HFFc6 (cell line): ENCODE measurements at regions not wholly inside any gene's neighbourhood (a gene's known extent, or its start where the extent isn't known, plus 50 kb on each side); places are given as distances from the start of the nearest gene placed in this dataset.

ENCODE experiments used
- DNase-seq: peaks from one replicate; pipeline ENCODE4 v3.0.0-alpha.2; 2018
- H3K27ac Mint-ChIP-seq: 2 replicates; pipeline ENCODE4 v1.8.0; 2020; ENCODE audit warnings: mild to moderate bottlenecking, mixed read lengths
- H3K27me3 Mint-ChIP-seq: 2 replicates; pipeline ENCODE4 v1.8.0; 2021; ENCODE audit warnings: mild to moderate bottlenecking, moderate library complexity, mixed read lengths; ENCODE audit not compliant: insufficient read depth
- H3K36me3 Mint-ChIP-seq: 2 replicates; pipeline ENCODE4 v1.8.0; 2021; ENCODE audit warnings: low read depth, mixed read lengths
- H3K4me1 Mint-ChIP-seq: 2 replicates; pipeline ENCODE4 v1.8.0; 2020; ENCODE audit warnings: low read depth, mixed read lengths
- H3K4me3 Mint-ChIP-seq: 2 replicates; pipeline ENCODE4 v1.8.0; 2020; ENCODE audit warnings: mild to moderate bottlenecking, moderate library complexity, mixed read lengths
- H3K9me3 Mint-ChIP-seq: 2 replicates; pipeline ENCODE4 v1.8.0; 2020; ENCODE audit warnings: mild to moderate bottlenecking, mixed read lengths
- TF ChIP-seq, protein P1 (sequence below): fragments of 200-600 bp; sonication (generic); IDR thresholded peaks from 2 replicates; pipeline ENCODE4 v1.5.0; 2021; ENCODE audit warnings: antibody characterized with exemption, mild to moderate bottlenecking

DNA sequence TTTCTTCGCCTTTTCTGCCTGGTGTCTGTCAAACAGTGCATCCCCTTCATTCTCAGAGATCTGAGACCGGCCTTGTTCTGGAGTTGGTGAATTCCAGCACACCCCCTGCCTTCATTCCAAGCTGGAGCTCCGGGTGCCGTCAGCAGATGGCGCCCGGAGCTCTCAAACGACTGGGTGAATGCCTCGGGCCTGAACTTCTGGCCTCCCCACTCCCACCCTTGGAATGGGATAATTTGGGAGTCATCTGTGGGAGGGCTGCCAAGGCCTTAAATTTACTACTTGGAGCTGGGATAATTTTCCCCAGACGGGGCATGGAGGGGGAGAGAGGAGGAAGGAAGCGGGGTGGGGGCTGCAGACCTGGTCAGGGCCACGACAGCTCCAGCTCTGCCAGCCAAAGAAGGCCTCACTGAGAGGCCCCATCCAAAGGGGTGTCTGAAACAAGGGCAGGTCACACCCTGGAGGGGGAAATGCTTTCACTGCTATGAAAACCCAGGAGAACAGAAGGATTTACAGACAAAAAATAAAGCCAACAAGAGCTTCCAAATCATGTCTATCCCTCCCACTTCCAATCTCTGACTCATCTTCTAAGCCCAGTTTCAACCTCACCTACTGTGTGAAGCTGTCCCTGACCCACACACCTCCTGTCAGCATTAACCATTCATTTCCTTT, 187.9 kb downstream of the OPA1 start:
- H3K4me1 Mint-ChIP-seq = peaks cover 19% of the 10 kb centered on the region
- H3K27ac Mint-ChIP-seq = no peak overlapping the region
- no peaks in the 10 kb centered on the region for H3K9me3 Mint-ChIP-seq
- no peak overlapping the region for H3K4me3 Mint-ChIP-seq
- peaks cover 25% of the 10 kb centered on the region for H3K27me3 Mint-ChIP-seq
- peak; percentile 38 for DNase-seq
- TF ChIP-seq, protein P1, sequence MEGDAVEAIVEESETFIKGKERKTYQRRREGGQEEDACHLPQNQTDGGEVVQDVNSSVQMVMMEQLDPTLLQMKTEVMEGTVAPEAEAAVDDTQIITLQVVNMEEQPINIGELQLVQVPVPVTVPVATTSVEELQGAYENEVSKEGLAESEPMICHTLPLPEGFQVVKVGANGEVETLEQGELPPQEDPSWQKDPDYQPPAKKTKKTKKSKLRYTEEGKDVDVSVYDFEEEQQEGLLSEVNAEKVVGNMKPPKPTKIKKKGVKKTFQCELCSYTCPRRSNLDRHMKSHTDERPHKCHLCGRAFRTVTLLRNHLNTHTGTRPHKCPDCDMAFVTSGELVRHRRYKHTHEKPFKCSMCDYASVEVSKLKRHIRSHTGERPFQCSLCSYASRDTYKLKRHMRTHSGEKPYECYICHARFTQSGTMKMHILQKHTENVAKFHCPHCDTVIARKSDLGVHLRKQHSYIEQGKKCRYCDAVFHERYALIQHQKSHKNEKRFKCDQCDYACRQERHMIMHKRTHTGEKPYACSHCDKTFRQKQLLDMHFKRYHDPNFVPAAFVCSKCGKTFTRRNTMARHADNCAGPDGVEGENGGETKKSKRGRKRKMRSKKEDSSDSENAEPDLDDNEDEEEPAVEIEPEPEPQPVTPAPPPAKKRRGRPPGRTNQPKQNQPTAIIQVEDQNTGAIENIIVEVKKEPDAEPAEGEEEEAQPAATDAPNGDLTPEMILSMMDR = peak; percentile 85
- H3K36me3 Mint-ChIP-seq = no peaks in the 10 kb centered on the region

DNA sequence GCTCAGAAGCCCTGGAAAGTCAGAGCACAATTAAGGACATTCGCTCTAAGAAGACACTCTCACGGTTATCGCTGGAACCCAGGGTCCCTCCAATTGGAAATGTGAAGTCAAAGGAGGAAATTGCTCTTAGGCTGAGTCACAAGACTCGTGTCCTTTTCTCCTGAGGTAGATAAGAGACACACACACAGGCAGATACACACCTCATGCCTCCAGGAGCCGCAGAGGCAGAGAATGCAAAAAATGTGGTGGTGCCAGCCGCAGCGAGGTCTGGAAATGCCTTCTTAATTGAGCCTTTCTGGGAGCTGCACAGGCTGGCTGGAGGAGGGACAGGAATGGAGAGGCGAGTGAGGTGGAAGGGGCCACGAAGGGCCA, 189.3 kb downstream of the OPA1 start:
- no peak overlapping the region for H3K4me3 Mint-ChIP-seq
- H3K36me3 Mint-ChIP-seq = no peaks in the 10 kb centered on the region
- H3K4me1 Mint-ChIP-seq = peaks cover 19% of the 10 kb centered on the region
- no peak for DNase-seq
- H3K9me3 Mint-ChIP-seq = no peaks in the 10 kb centered on the region
- H3K27ac Mint-ChIP-seq = no peak overlapping the region
- TF ChIP-seq, protein P1 = no peak
- peaks cover 28% of the 10 kb centered on the region for H3K27me3 Mint-ChIP-seq

DNA sequence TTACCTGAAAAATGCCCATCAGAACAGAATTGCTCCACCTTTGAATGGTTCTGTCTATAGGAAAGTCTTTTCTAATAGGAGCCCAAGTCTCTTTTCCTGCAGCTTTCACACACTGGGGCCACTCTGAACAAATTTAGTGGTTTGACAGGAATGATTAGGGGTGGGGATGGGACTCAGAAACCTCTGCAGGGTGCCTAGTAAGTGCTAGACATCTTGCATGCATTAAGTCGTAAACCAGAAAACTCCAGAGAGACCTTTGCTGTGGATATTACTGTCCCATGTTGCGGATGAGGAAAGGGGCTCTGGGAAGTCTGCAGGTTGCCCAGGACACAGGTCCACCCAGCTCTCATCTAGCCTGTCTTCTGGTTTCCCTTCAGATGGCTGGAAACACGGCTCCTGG, 189.7 kb downstream of the OPA1 start:
- H3K4me1 Mint-ChIP-seq = peaks cover 19% of the 10 kb centered on the region
- H3K9me3 Mint-ChIP-seq = no peaks in the 10 kb centered on the region
- no peak for DNase-seq
- peaks cover 32% of the 10 kb centered on the region for H3K27me3 Mint-ChIP-seq
- no peaks in the 10 kb centered on the region for H3K36me3 Mint-ChIP-seq
- no peak overlapping the region for H3K27ac Mint-ChIP-seq
- TF ChIP-seq, protein P1 = no peak
- no peak overlapping the region for H3K4me3 Mint-ChIP-seq

DNA sequence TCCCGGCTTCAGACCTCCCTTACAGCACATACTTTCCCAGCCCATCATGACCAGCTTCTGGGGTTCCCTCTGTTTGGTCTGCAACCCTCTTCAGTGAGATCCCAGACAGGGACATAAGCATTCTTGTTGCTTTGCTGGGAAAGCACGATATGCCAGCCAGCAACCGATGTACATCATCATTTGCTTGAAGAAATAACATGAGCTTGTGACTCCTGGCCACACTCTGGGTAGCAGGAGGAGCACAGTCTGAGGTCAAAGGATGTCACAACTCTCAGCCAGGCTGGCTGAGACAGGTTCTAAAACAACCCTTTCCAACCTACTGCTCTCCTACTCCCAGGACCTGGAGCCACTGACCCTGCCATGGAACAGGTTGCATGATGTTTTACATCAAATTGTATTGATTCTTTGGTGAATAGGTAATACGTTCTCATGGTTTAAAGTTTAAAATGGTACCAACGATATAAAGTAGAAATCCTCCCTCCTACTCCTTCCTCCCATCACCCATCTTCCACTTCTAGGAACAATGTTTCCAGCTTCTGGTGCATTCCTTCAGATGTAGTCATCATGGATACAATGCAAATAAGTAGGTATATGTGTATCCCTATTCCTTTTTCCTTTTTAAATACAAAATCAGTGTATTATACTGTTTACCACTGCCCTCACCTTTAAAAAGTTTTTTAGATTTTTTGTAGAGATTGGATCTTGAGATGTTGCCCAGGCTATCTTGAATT, 190.3 kb downstream of the OPA1 start:
- Mint-ChIP-seq H3K27ac (no peak overlapping the region), H3K27me3 (peaks cover 34% of the 10 kb centered on the region)
- no peak for DNase-seq

DNA sequence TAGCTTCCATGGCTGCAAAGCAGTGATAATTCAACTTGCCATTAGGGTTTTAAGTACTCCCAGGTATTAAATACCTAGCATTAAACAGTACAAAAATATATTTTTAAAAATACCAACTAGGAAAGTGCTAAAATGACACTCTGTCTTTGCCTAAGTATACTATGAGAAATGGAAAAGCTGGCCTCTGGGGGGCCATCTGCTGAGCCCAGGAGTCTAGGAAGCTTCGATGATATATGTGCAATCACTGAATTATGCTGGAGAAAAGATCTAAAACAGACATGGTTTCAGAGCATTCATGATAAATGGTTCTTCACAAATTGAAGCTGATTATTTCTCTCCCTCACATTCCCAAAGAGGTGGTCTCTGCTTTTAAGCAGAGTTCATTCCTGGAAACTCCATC, 191.8 kb downstream of the OPA1 start:
- Mint-ChIP-seq H3K27me3 (peaks cover 35% of the 10 kb centered on the region), H3K36me3 (no peaks in the 10 kb centered on the region), H3K4me3 (no peak overlapping the region), H3K4me1 (peaks cover 19% of the 10 kb centered on the region), H3K27ac (no peak overlapping the region), H3K9me3 (no peaks in the 10 kb centered on the region)
- no peak for DNase-seq
- TF ChIP-seq, protein P1 = no peak

More for the DNA sequence above, 190.3 kb downstream of the OPA1 start:
- H3K4me3 Mint-ChIP-seq = no peak overlapping the region
- no peaks in the 10 kb centered on the region for H3K36me3 Mint-ChIP-seq
- no peaks in the 10 kb centered on the region for H3K9me3 Mint-ChIP-seq
- peaks cover 19% of the 10 kb centered on the region for H3K4me1 Mint-ChIP-seq
- TF ChIP-seq, protein P1 = no peak
